Progenitor cell of endocrine pancreas (in vitro differentiated cells): ENCODE measurements at regions not wholly inside any gene's neighbourhood (a gene's known extent, or its start where the extent isn't known, plus 50 kb on each side); places are given as distances from the start of the nearest gene placed in this dataset.

Experiments
- DNase-seq: peaks from one replicate; pipeline ENCODE4 v3.0.0; 2021; ENCODE audit warnings: low spot score; ENCODE audit not compliant: unreplicated experiment
- H3K27ac Mint-ChIP-seq: 2 replicates; pipeline ENCODE4 v1.8.0; 2021; ENCODE audit warnings: mild to moderate bottlenecking, moderate library complexity, mixed read lengths
- H3K27me3 Mint-ChIP-seq: 2 replicates; pipeline ENCODE4 v1.8.0; 2021; ENCODE audit warnings: mixed read lengths
- H3K36me3 Mint-ChIP-seq: 2 replicates; pipeline ENCODE4 v1.8.0; 2022; ENCODE audit warnings: mixed read lengths; ENCODE audit not compliant: insufficient read depth
- H3K4me1 Mint-ChIP-seq: 2 replicates; pipeline ENCODE4 v1.8.0; 2021; ENCODE audit warnings: low read depth, mixed read lengths
- H3K4me3 Mint-ChIP-seq: 2 replicates; pipeline ENCODE4 v1.8.0; 2021; ENCODE audit warnings: low read depth, mild to moderate bottlenecking, moderate library complexity, mixed read lengths
- H3K9me3 Mint-ChIP-seq: 2 replicates; pipeline ENCODE4 v1.8.0; 2021; ENCODE audit warnings: low read depth, mixed read lengths
- CTCF ChIP-seq: fragments of 200-600 bp; sonication (generic); IDR thresholded peaks from one replicate; pipeline ENCODE4 v1.5.0; 2021; ENCODE audit warnings: antibody characterized with exemption, mild to moderate bottlenecking; ENCODE audit not compliant: unreplicated experiment

- Mint-ChIP-seq H3K4me1 (peaks cover 4% of the 10 kb centered on the region), H3K36me3 (no peaks in the 10 kb centered on the region), H3K27me3 (no peaks in the 10 kb centered on the region), H3K27ac (no peak overlapping the region), H3K9me3 (no peaks in the 10 kb centered on the region), H3K4me3 (no peak overlapping the region)
- TF ChIP-seq CTCF: no peak
- no peak for DNase-seq
Observed at GRCh38 chr10:33493978-33494377, 159.5 kb upstream of the NRP1 start.

- Mint-ChIP-seq H3K36me3 (no peaks in the 10 kb centered on the region), H3K27ac (no peak overlapping the region), H3K4me1 (peaks cover 4% of the 10 kb centered on the region), H3K4me3 (no peak overlapping the region), H3K9me3 (no peaks in the 10 kb centered on the region), H3K27me3 (no peaks in the 10 kb centered on the region)
- no peak for DNase-seq
- no peak for TF ChIP-seq CTCF
Observed at GRCh38 chr10:33493497-33493896, 159.0 kb upstream of the NRP1 start.

- Mint-ChIP-seq H3K36me3 (no peaks in the 10 kb centered on the region), H3K9me3 (no peaks in the 10 kb centered on the region), H3K27ac (no peak overlapping the region), H3K27me3 (no peaks in the 10 kb centered on the region), H3K4me1 (peaks cover 4% of the 10 kb centered on the region), H3K4me3 (no peak overlapping the region)
- DNase-seq: no peak
- TF ChIP-seq CTCF: no peak
Observed at GRCh38 chr10:33492701-33493345, 158.4 kb upstream of the NRP1 start.

GRCh38 chr10:33489501-33490176 lies 155.2 kb upstream of the NRP1 start:
- Mint-ChIP-seq H3K36me3 (no peaks in the 10 kb centered on the region), H3K27ac (no peak overlapping the region)
- TF ChIP-seq CTCF: no peak

GRCh38 chr10:33487014-33487776 lies 152.7 kb upstream of the NRP1 start:
- no peak overlapping the region for H3K27ac Mint-ChIP-seq
- H3K4me1 Mint-ChIP-seq: peaks cover 6% of the 10 kb centered on the region
- H3K9me3 Mint-ChIP-seq: no peaks in the 10 kb centered on the region
- no peak overlapping the region for H3K4me3 Mint-ChIP-seq
- H3K27me3 Mint-ChIP-seq: no peaks in the 10 kb centered on the region
- no peak for TF ChIP-seq CTCF
- H3K36me3 Mint-ChIP-seq: no peaks in the 10 kb centered on the region
- DNase-seq: no peak

More at GRCh38 chr10:33489501-33490176, 155.2 kb upstream of the NRP1 start:
- H3K9me3 Mint-ChIP-seq: no peaks in the 10 kb centered on the region
- H3K4me3 Mint-ChIP-seq: no peak overlapping the region
- no peaks in the 10 kb centered on the region for H3K27me3 Mint-ChIP-seq
- H3K4me1 Mint-ChIP-seq: peaks cover 5% of the 10 kb centered on the region
- no peak for DNase-seq
